Stimulated activated CD4-positive, alpha-beta T cell treated with anti-CD3 and anti-CD28 coated beads, Interleukin-4, amount 100 ng/mL, for 1 hour (primary cell): ENCODE measurements at regions not wholly inside any gene's neighbourhood (a gene's known extent, or its start where the extent isn't known, plus 50 kb on each side); places are given as distances from the start of the nearest gene placed in this dataset.

ENCODE experiments used
- DNase-seq: peaks from one replicate; pipeline ENCODE4 v3.0.0-alpha.2; 2020

DNA sequence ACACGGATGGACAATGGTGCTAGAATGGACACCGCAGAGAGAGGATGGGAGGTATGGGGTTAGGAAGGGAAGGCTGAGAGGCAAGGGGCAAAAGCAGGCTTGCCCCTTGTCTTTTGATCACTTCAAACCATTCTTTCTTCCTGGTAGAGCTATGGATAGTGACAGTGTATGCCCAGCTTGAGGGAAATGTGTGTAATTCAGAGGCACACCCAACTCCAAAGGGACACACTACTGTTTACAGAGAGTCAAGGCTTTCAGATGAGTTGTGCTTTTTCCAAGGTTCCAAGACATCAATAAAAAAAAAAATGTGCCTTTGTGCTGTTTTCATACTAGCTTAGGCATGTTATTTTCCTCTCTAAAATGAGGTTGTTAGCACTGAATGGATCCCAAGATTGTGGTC is 185.0 kb downstream of the MCHR2 start:
- DNase-seq = no peak

DNA sequence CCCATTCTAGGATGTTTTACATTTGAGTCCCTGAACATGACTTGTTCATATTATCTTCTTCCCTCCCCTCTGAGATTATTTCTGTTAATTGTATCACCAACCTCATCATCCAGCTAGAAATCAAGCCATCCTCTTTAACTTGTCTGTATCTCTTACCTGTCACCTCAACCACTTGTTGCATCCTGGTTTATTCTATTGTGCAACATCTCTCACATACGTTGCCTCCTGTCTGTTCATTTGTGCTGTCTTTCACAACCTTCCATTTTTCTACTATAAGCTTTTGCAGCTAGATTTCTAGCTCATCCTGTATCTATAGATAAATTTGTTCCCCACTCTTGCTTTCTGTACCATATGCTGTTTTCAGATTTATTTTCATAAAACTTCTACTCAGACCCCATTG is 183.7 kb downstream of the MCHR2 start:
- no peak for DNase-seq

DNA sequence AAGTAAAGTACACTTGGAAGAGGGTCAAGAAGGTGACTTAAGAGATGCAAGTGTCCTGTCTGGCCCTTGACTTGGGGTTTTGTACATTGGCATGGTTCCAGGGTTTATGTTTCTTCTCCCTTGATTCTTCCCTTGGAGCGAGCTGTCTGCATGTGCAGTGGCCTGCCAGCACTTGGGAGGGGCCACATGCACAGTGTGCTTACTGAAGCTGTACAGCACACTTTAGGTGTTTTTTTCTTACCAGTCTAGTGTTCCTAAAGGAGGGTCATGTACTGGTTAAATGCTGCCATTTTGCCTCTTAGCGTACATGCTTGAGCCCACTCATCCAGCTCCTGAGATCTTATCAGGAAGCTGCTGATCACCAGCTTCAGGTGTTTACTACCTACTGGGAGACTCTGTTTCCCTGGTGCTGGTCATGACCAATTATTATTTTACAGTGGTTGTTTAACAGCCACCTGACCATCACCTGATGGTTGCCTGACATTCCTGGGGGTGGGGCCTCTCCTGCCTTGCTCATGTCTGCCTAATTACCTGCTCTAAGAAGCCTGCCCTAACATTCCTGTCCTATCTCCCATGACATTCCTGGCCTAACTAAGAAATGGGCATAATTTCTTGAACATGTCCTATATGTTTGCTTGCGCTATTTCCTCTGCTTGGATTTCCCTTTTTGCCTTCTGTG is 182.9 kb downstream of the MCHR2 start:
- no peak for DNase-seq

DNA sequence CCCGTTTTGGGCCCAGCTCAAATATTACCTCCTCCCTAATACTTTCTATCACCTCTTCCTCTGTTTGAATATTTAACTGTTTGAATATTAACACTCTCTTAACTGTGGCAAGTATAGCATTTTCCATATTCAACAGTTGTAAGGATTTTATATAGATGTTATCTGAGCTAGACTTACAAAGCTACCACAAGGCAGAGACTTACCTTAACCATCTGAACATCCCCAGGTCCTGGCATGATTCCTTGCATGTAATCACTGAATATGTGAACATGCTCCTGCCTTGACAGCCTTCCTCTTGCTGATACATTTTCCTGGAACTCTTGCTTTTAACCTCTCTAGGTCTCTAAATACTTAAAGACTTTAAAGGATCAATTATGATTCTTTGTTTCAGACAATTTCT is 182.4 kb downstream of the MCHR2 start:
- no peak for DNase-seq

DNA sequence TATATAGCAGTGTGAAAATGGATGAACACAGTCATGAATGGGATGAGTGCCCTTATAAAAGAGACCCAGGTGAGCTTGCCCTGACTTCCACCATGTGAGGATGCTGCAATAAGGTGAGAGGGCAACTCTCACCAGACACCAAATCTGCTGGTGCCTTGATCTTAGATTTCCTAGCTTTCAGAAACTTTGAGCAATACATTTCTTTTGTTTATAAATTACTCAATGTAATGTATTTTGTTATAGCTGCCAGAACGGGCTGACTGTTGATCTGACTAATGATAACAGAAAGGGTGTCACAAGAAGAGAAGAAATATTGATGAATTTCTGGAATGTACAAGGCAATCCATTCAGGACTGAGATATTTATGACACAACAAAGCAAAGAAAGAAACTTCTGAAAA is 180.5 kb downstream of the MCHR2 start:
- DNase-seq = no peak

DNA sequence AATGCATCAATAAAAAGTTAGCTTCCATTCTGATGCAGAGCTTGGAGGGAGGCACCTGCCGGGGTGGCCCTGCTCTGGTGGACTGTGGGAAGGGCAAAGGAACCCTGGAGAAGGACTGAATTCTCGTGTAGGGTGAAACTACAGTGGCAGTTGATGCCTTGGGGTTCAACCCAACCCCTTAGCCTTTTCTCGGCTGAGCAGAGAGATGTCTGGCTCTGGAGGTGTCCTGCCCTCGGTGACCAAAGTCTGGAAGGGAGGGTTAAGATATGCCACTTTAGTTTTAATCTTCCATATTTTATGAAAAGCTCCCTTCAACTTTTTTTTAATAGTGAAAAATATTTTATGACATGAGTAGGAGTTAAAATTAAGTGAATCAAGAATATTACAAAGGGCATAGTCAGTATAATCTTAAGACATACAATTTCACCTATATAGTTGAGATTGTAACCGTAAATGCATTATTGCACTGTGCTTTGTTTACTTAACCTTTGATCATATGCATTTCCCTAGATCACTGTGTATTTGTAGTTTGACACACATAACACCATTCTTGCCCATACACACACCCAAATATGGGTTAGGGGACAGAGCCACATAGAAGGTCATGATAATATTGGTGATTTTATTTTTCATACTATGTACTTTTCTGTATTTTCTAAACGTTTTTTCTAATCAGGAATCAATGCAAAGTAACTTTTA is 179.6 kb downstream of the MCHR2 start:
- no peak for DNase-seq

DNA sequence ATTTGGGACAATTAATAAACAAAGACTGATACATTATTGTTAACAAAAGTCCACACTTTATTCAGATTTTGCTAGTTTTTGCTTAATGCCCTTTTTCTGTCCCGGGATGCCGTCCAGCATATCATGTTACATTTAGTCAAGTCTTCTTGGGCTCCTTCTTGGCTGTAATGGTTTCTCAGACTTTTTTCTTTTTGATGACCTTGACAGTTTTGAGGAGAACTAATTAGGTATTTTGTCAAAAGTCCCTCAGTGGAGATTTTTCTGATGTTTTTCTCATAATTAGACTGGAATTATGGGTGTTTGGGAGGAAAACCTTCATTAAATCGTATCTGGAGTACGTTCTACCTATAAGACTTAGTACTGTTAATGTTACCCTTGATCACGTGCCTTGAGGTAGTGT is 177.2 kb downstream of the MCHR2 start:
- DNase-seq = no peak

DNA sequence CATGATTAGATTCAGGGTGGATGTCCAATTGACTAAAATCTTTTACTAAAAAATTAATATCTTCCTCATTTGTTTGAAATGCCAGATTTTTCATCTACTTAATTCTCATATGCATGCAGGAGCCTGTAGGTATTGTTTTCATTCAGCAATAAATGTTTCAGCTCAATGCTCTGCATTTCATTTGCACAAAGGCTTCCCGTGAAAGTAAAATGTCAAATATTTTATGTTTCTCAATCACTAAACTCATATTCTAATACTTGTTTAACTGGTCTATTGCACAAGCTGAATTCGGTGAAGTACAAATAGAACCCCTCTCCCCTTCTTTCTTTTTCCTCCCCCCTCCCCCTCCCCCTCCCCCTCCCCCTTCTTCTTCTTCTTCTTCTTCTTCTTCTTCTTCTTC is 175.9 kb downstream of the MCHR2 start:
- no peak for DNase-seq

- DNase-seq = no peak
Observed at GRCh38 chr6:99819853-99820252, 174.2 kb downstream of the MCHR2 start.

DNA sequence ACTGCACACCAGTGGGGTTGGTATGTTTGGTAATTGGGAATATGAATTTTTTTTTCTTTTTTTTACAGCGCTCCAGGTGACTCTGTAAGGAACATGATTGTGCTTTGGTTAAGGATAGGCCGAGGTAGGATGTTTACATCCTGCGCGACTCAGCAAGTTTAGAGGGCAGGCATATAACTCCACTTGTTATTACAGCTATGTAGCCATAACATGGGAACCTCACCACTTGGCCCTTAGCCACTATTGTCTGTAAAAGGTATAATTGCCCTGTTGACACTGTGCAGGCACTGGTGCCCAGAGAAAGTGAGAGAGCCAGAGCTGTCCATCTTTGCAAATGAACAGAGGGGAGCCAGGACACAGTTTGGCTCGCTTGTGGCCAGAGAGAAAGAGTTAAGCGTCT is 172.9 kb downstream of the MCHR2 start:
- no peak for DNase-seq

DNA sequence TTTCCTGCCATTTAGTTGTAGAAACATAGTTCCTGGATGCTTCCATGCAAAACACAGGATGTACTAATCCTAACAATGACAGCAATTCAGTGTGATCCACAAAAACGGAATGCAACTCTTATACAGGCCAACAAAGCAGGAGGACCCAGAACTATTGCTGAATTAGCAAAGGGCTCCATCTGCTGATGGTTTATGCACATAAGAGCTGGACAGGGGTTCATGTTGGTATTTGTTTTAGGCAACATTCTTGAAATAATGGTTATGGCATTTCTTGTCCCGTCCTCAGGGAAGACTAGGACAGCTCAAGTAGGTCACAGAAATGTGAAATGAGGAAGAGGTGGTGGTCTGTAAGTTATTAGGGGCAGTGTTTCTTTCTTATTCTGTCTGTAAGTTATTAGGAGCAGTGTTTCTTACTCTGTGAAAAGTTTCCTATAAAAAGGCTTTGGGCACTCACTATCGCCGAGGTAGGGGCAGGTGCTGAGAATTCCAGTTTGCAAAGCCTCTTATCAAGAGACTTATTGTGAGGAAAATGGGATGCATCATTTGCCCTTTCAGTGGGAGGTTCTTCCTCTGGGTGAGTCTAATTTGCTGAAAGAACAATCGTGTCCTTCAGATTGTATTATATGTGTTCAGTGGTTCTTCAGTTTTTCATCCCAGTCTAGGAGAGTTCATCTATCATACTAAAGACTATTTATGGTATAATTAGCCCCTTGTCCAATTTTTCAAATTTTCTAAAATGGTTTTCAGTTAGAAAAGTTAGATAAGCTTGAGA is 171.1 kb downstream of the MCHR2 start:
- no peak for DNase-seq

DNA sequence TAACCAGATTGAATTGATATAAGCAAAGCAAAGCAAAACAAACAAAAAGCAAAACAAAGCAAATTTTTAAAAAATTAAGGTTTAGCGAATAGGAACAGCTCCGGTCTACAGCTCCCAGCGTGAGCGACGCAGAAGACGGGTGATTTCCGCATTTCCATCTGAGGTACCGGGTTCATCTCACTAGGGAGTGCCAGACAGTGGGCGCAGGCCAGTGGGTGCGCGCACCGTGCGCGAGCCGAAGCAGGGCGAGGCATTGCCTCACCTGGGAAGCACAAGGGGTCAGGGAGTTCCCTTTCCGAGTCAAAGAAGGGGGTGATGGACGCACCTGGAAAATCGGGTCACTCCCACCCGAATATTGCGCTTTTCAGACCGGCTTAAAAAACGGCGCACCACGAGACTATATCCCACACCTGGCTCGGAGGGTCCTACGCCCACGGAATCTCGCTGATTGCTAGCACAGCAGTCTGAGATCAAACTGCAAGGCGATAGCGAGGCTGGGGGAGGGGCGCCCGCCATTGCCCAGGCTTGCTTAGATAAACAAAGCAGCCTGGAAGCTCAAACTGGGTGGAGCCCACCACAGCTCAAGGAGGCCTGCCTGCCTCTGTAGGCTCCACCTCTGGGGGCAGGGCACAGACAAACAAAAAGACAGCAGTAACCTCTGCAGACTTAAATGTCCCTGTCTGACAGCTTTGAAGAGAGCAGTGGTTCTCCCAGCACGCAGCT is 170.3 kb downstream of the MCHR2 start:
- DNase-seq = peak; percentile 13

GRCh38 chr6:99833034-99833433 is 161.0 kb downstream of the MCHR2 start:
- DNase-seq = no peak

DNA sequence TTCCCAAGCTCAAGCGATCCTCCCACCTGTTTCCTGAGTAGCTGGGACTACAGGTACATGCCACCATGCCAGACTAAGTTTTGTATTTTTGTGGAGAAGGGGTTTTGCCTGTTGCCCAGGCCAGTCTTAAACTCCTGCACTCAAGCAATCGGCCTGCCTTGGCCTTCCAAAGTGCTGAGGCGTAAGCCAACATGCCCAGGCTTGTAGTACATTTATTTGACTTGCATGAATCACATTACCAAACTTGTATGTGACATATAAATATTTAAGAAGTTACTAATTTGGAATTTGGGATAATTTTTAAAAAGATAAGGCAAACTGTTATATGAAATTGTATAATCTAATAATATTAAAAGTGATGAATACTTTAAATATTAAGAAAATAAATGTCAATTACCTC is 157.6 kb downstream of the MCHR2 start:
- DNase-seq = no peak

DNA sequence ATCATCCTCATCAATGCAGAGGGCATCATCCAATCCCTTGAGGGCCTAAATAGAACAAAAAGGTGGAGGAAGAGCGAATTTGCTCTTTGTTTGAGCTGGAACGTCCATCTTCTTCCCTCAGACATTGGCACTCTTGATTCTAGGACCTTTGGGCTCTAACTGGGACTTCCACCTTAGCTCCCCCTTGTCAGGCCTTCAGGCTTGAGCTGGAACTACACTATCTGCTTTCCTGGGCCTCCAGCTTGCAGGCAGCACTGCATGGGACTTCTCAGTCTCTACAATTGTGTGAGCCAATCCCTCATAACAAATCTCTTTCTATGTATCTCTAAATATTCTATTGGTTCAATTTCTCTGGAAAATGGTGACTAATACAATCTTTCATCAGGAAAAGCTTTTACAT is 155.4 kb downstream of the MCHR2 start:
- DNase-seq = no peak

DNA sequence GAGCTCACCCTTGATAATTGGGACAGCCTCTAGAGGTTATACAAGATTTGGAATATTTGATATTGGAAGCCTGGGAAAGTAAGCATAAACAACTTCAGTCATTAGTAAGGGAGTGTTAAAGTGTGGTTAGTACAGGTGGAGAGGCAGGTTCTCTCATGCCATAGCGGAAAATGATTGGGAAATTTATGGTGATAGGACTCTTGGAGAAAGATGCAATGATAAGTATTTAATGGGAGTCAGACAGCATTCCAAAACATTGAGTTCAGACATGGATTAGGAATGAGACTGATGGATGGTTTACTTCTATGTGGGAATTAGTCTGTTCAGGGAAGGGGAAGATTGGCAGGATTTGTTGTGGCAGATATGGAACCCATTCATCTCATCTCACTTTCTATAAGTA is 152.7 kb downstream of the MCHR2 start:
- no peak for DNase-seq

DNA sequence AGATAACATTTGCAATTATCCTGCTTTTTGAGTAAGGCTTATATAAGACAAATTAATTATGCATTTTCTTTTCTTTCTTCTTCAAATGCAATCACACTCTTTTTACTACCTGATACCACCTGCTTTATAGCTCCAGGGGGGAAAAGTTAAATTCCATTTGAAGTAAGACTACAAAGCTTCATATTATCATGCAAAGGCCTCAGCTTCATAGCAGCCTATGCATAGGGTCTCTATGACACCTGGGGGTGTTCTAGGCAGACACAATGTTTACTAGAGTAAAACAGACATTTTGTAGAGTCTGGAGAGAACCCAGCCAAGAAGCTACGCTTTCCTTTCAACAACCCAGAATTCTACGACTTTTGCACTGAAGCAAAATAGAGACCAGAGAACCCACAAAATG is 148.0 kb downstream of the MCHR2 start:
- DNase-seq = no peak

GRCh38 chr6:99850841-99851240 is 143.2 kb downstream of the MCHR2 start:
- DNase-seq = no peak

DNA sequence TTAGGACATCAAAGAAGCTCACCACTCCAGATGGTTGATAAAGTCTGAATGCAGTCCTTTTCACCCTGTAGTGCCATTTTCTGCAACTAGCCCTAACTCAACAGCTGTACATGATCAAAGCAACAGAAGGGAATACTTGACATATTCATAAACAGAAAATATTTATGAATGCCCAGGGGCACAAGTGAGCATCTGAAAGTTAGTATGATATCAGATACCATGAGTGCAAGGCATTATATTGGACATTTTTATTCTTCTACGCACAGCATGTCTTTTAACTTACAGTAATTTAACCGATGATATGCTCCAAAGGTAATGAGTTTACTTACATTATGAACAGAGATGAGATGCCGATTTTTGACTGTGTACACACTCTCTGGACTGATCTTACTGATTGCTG is 142.0 kb downstream of the MCHR2 start:
- DNase-seq = no peak

DNA sequence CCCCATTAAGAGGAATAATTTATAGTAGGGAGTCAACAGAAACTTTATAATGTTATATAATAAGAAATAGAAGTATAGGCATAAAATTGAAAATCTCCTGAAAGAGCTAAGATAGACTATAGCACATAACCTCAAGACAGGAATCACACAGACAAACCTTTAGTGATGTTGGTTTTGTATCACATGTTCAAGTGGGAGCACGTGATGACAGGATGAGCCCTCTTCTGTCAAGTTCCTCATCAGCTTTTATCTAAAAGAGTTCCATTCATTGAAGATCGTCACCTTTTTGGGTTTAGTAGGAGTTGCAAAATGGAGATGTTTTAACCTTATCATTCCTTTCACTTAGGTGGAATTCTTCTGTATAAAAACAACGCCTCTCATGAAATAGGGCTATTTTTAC is 127.0 kb downstream of the MCHR2 start:
- DNase-seq = no peak

DNA sequence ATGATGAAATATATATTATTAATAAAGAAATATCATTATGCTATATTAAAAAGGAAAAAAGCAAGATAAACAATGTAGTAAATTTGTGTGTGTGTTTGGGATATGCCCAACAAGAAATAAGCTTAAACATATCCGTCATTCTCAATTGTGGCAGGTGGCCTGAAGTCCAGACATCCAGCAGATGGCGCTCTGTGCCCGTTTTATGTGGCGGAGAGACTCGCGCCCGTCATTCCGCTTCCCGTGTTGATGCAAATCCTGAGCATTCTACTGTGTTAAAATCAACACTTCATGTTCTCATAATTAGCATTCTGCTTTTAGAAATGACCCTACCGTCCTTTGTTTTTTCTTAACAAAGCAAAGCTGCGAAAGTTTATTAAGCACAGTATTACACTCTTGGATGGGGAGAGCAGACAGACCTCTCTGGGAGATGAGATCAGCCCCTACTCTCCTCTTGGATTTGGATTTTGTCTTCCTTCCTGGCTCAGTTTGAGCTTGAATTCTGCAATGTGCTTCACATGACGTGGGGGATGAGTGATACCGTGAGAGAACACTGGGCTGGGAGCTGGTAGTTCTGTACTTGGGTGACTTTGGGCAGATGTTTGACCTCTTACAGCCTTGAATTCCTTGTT is 125.8 kb downstream of the MCHR2 start:
- peak; percentile 70 for DNase-seq
